HG02759 (cell line): ENCODE measurements at regions not wholly inside any gene's neighbourhood (a gene's known extent, or its start where the extent isn't known, plus 50 kb on each side); places are given as distances from the start of the nearest gene placed in this dataset.
"Not testable (repeated sequence)": the region's sequence is repeated elsewhere in the genome, so short reads cannot be mapped to it uniquely, and the experiment has no call there.

Source experiments
- ATAC-seq: cut with Tn5 transposase; IDR thresholded peaks from one replicate; pipeline ENCODE4 v1.9.1; 2021; ENCODE audit warnings: mild to moderate bottlenecking, moderate library complexity; ENCODE audit not compliant: unreplicated experiment

- no peak for ATAC-seq
Measured at GRCh38 chr5:77910602-77911188, 134.6 kb upstream of the TBCA start.

GRCh38 chr5:77909237-77909636, 133.1 kb upstream of the TBCA start:
- no peak for ATAC-seq

GRCh38 chr5:77908787-77909186, 132.6 kb upstream of the TBCA start:
- no peak for ATAC-seq

- ATAC-seq, result no peak
Measured at GRCh38 chr5:77907786-77908185, 131.6 kb upstream of the TBCA start.

- no peak for ATAC-seq
Measured at GRCh38 chr5:77906806-77907205, 130.7 kb upstream of the TBCA start.

- no peak for ATAC-seq
Measured at GRCh38 chr5:77904362-77904761, 128.2 kb upstream of the TBCA start.

GRCh38 chr5:77900691-77901090, 124.6 kb upstream of the TBCA start:
- no peak for ATAC-seq

GRCh38 chr5:77898385-77898784, 122.2 kb upstream of the TBCA start:
- ATAC-seq, result no peak

- no peak for ATAC-seq
Measured at GRCh38 chr5:77896338-77896737, 120.2 kb upstream of the TBCA start.

- ATAC-seq, result not testable (repeated sequence)
Measured at GRCh38 chr5:77894103-77894502, 118.0 kb upstream of the TBCA start.

GRCh38 chr5:77893225-77893860, 117.2 kb upstream of the TBCA start:
- ATAC-seq, result no peak

- ATAC-seq, result no peak
Measured at GRCh38 chr5:77892061-77893010, 116.2 kb upstream of the TBCA start.

- no peak for ATAC-seq
Measured at GRCh38 chr5:77885519-77885918, 109.4 kb upstream of the TBCA start.

GRCh38 chr5:77882670-77883257, 106.6 kb upstream of the TBCA start:
- no peak for ATAC-seq

- ATAC-seq, result no peak
Measured at GRCh38 chr5:77881528-77881927, 105.4 kb upstream of the TBCA start.

- ATAC-seq, result no peak
Measured at GRCh38 chr5:77877516-77878355, 101.6 kb upstream of the TBCA start.

- no peak for ATAC-seq
Measured at GRCh38 chr5:77876862-77877502, 100.8 kb upstream of the TBCA start.

- no peak for ATAC-seq
Measured at GRCh38 chr5:77876316-77876715, 100.2 kb upstream of the TBCA start.

GRCh38 chr5:77874691-77875090, 98.6 kb upstream of the TBCA start:
- no peak for ATAC-seq

GRCh38 chr5:77873239-77873638, 97.1 kb upstream of the TBCA start:
- no peak for ATAC-seq
